Neutrophil (primary cell): ENCODE measurements at regions not wholly inside any gene's neighbourhood (a gene's known extent, or its start where the extent isn't known, plus 50 kb on each side); places are given as distances from the start of the nearest gene placed in this dataset.

ENCODE experiments used
- H3K27ac ChIP-seq: fragments of 200-600 bp; sonication (generic); 2 replicates; pipeline ENCODE4 v1.5.1; 2016; ENCODE audit warnings: mild to moderate bottlenecking, moderate library complexity
- H3K27me3 ChIP-seq: fragments of 200-600 bp; sonication (generic); 2 replicates; pipeline ENCODE4 v1.6.0; 2016; ENCODE audit warnings: mild to moderate bottlenecking
- H3K36me3 ChIP-seq: fragments of 200-600 bp; sonication (generic); 2 replicates; pipeline ENCODE4 v1.5.1; 2017
- H3K4me1 ChIP-seq, 2 experiments: fragments of 200-600 bp in 1 of 2; sonication (generic) in 1 of 2; 1 replicate in 1 of 2; 2 replicates in 1 of 2; pipeline versions ENCODE4 v1.5.1 to v1.6.1; 2013 to 2016; ENCODE audit warnings: low read depth in 1 of 2, low read length in 1 of 2, mild to moderate bottlenecking in 1 of 2, moderate library complexity in 1 of 2; ENCODE audit not compliant: control insufficient read depth in 1 of 2, insufficient read depth in 1 of 2
- H3K4me3 ChIP-seq, 2 experiments: fragments of 200-600 bp in 1 of 2; sonication (generic) in 1 of 2; 1 replicate in 1 of 2; 2 replicates in 1 of 2; pipeline ENCODE4 v1.5.1; 2013 to 2016; ENCODE audit warnings: low read depth in 1 of 2, low read length in 1 of 2, mild to moderate bottlenecking in 1 of 2, moderate library complexity in 1 of 2
- H3K9me3 ChIP-seq: fragments of 200-600 bp; sonication (generic); 2 replicates; pipeline ENCODE4 v1.5.1; 2016
- CTCF ChIP-seq: fragments of 200-600 bp; sonication (generic); IDR thresholded peaks from 2 replicates; pipeline ENCODE4 v1.5.1; 2016; ENCODE audit warnings: antibody characterized with exemption

DNA sequence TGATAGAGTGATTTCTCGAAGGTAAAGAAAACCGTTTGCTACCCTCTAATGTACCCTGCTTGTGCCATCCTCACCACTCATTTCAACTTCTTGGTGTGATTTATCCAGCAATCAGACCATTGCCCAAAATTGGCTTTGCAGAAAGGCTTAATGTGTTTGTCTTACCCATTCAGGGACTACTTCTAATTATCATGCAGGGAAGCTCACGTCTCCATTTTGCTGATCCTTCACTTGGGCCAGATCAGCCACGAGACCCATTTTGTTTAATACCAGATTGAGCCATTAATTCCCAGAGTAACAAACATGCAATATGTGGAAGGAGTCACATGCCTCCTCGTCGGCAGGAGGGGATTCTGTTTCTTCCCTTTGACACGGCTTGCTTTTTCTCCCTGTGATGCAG lies 51.1 kb upstream of the CRY1 start:
- Histone ChIP-seq H3K4me1 (no peaks in the 10 kb centered on the region), H3K9me3 (no peaks in the 10 kb centered on the region), H3K27ac (no peak overlapping the region), H3K4me3 (no peak overlapping the region), H3K36me3 (no peaks in the 10 kb centered on the region), H3K27me3 (no peaks in the 10 kb centered on the region)
- TF ChIP-seq CTCF = no peak

DNA sequence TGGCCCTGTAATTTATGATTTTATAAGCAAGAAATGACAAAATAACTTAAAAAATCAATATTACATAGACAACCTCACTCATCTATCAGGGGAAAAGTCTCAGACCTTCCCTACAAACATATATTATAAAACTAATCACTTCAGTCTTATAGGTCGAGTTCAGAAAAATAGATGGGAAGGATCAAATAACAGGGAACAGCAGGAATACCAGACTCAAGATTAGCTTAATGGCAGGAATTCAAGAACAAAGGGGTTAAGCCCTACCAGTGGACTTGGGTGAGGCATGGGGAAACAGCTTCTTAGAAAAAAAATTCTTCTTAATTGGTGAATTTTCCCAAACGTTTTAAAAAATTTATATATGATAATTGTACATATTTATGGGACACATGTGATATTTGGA lies 51.6 kb upstream of the CRY1 start:
- H3K4me3 ChIP-seq = no peak overlapping the region
- H3K9me3 ChIP-seq = no peaks in the 10 kb centered on the region
- H3K27me3 ChIP-seq = no peaks in the 10 kb centered on the region
- no peak overlapping the region for H3K27ac ChIP-seq
- no peak for TF ChIP-seq CTCF
- H3K36me3 ChIP-seq = no peaks in the 10 kb centered on the region
- H3K4me1 ChIP-seq = no peaks in the 10 kb centered on the region

DNA sequence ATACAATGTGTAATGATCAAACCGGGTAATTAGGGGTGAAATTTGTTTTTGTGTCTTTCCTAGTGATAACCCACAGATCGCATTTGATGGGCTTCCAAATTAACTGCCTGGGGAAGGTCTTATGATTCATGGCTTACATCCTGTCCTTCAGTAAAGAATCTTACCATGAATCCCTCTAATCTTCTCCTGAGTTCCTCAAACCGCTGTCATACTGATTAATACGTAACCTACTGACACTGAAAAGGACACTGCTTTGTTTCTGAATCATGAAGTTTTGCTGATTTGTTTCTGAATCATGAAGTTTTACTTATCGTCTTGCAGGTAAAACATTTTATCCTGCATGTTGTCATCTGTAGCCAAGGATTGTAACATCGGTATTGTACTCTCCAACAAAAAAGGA lies 52.0 kb upstream of the CRY1 start:
- H3K9me3 ChIP-seq = no peaks in the 10 kb centered on the region
- no peak overlapping the region for H3K4me3 ChIP-seq
- H3K36me3 ChIP-seq = no peaks in the 10 kb centered on the region
- no peaks in the 10 kb centered on the region for H3K4me1 ChIP-seq
- no peak for TF ChIP-seq CTCF
- no peak overlapping the region for H3K27ac ChIP-seq
- H3K27me3 ChIP-seq = no peaks in the 10 kb centered on the region

- no peaks in the 10 kb centered on the region for H3K27me3 ChIP-seq
- H3K36me3 ChIP-seq = no peaks in the 10 kb centered on the region
- no peak overlapping the region for H3K27ac ChIP-seq
- no peak for TF ChIP-seq CTCF
- H3K4me1 ChIP-seq = no peaks in the 10 kb centered on the region
- H3K4me3 ChIP-seq = no peak overlapping the region
- H3K9me3 ChIP-seq = no peaks in the 10 kb centered on the region
Observed at GRCh38 chr12:107148107-107148506, 54.8 kb upstream of the CRY1 start.

GRCh38 chr12:107152315-107152714 lies 59.0 kb upstream of the CRY1 start:
- Histone ChIP-seq H3K36me3 (no peaks in the 10 kb centered on the region), H3K27me3 (no peaks in the 10 kb centered on the region), H3K27ac (no peak overlapping the region), H3K4me3 (no peak overlapping the region), H3K4me1 (no peaks in the 10 kb centered on the region), H3K9me3 (no peaks in the 10 kb centered on the region)
- no peak for TF ChIP-seq CTCF

GRCh38 chr12:107159384-107159900 lies 66.1 kb upstream of the CRY1 start:
- Histone ChIP-seq H3K27ac (no peak overlapping the region), H3K36me3 (no peaks in the 10 kb centered on the region), H3K27me3 (peaks cover 47% of the 10 kb centered on the region), H3K4me3 (no peak overlapping the region), H3K9me3 (no peaks in the 10 kb centered on the region), H3K4me1 (no peaks in the 10 kb centered on the region)
- TF ChIP-seq CTCF = no peak
